ENCODE measurements at regions not wholly inside any gene's neighbourhood (a gene's known extent, or its start where the extent isn't known, plus 50 kb on each side); places are given as distances from the start of the nearest gene placed in this dataset.

- TF ChIP-seq CTCF (IDR thresholded peaks at IDR 0.05) = no peak
- TF ChIP-seq POLR2A (IDR thresholded peaks at IDR 0.05) = no peak
These were observed 235.1 kb downstream of the CLIC5 start for GRCh38 chr6:45780523-45780922.

Measured in lower leg skin (tissue), 3 donors.